Pancreas (tissue), 10 donors: ENCODE measurements at regions not wholly inside any gene's neighbourhood (a gene's known extent, or its start where the extent isn't known, plus 50 kb on each side); places are given as distances from the start of the nearest gene placed in this dataset.

Experiments
- ATAC-seq, 4 donors: fragments of 200-7000 bp; cut with Tn5 transposase; one replicate each; pipeline versions ENCODE4 v1.8.0 to v1.9.1; 2020; ENCODE audit warnings: mild to moderate bottlenecking in 4 of 4, moderate library complexity in 4 of 4
- DNase-seq, 6 donors: peaks; one replicate each; pipeline ENCODE4 v3.0.0-alpha.2; 2020
- FAIRE-seq: peaks from 2 replicates; lab custom pipeline; 2012; peaks lifted over from hg19 to GRCh38; lab: Jason Lieb, UNC
- H3K27ac ChIP-seq, 4 donors: fragments of 200-600 bp; sonication (generic); 1 replicate in 3 of 4; 2 replicates in 1 of 4; pipeline versions ENCODE4 v1.5.0 to v1.8.0; 2020
- H3K27me3 ChIP-seq, 4 donors: fragments of 200-600 bp; one replicate each; pipeline ENCODE4 v1.8.0; 2021
- H3K36me3 ChIP-seq, 3 donors: fragments of 200-600 bp; sonication (generic) in 1 of 3; one replicate each; pipeline versions ENCODE4 v1.5.0 to v1.8.0; 2020 to 2021
- H3K4me1 ChIP-seq, 3 donors: fragments of 200-600 bp; one replicate each; pipeline ENCODE4 v1.8.0; 2021
- H3K4me3 ChIP-seq, 4 donors: fragments of 200-600 bp; sonication (generic) in 2 of 4; one replicate each; pipeline versions ENCODE4 v1.5.0 to v1.8.0; 2020 to 2021
- H3K9me3 ChIP-seq, 4 donors: fragments of 200-600 bp; one replicate each; pipeline ENCODE4 v1.8.0; 2021
- WGBS, 2 donors: extraction: QIAGEN DNeasy Blood & Tissue Kit; methylation state at CpG; one replicate each; pipeline ENCODE4 v1.1.7; 2013; 5-methylcytosine and 5-hydroxymethylcytosine counted together
- intact Hi-C, 3 donors: fragments of 100-400 bp; cut with DNase I; formaldehyde crosslinking; loops; one replicate each; pipeline versions ENCODE4 v1.11.1 to v1.14.2; 2022
- TF ChIP-seq, protein P1 (sequence below), 4 donors: fragments of 200-600 bp; sonication (generic) in 3 of 4; IDR thresholded peaks; one replicate each; pipeline versions ENCODE4 v1.5.0 to v1.8.0; 2021; ENCODE audit warnings: antibody characterized with exemption in 4 of 4
- donor health status: healthy with polysubstance abuse.
- donor health status: DM: no; HTN: no; CAD: no; lungs with moderate emphysema.
- donor health status: DM: no; HTN: no; CAD: no.
- donor health status: control.
- donor health status: control.
- donor health status: Bipolar disorder and iron deficiency.
- donor health status: DM: yes; HTN: yes; CAD: no.
- donor health status: DM: no; HTN: no; CAD: no.
- donor health status: DM: no; HTN: no; CAD: no.
- donor health status: DM: yes; HTN: yes; CAD: no.

GRCh38 chr13:53336441-53337160 lies 308.0 kb downstream of the OLFM4 start:
- WGBS, 2 donors: 13 to 14% methylated on average over 4 of the region's 4 CpGs
- FAIRE-seq: no peak

DNA sequence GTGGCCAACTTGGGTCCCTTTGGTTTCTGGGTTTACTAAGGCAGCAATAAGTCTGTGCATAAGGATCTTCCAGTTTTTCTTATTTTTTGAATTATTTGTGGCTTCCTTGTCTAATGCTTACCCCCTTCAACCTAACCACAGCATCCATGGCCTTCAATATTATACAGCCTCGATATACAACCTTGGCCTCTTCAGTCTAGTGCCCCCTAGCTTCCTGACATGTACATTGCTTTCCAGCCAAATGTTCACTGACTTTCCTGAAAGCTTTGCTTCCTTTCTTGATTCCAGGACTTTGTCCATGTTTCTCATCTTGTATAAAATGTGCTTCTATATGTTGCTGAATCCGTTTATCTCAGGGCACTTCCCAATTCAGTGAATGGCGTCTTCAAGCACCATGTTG lies 310.1 kb downstream of the OLFM4 start:
- TF ChIP-seq, protein P1, sequence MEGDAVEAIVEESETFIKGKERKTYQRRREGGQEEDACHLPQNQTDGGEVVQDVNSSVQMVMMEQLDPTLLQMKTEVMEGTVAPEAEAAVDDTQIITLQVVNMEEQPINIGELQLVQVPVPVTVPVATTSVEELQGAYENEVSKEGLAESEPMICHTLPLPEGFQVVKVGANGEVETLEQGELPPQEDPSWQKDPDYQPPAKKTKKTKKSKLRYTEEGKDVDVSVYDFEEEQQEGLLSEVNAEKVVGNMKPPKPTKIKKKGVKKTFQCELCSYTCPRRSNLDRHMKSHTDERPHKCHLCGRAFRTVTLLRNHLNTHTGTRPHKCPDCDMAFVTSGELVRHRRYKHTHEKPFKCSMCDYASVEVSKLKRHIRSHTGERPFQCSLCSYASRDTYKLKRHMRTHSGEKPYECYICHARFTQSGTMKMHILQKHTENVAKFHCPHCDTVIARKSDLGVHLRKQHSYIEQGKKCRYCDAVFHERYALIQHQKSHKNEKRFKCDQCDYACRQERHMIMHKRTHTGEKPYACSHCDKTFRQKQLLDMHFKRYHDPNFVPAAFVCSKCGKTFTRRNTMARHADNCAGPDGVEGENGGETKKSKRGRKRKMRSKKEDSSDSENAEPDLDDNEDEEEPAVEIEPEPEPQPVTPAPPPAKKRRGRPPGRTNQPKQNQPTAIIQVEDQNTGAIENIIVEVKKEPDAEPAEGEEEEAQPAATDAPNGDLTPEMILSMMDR (IDR thresholded peaks at IDR 0.05): no peak
- Histone ChIP-seq H3K27ac (no peak overlapping the region), H3K9me3 (no peaks in the 10 kb centered on the region), H3K36me3 (no peaks in the 10 kb centered on the region), H3K4me3 (no peak overlapping the region), H3K4me1 (no peaks in the 10 kb centered on the region), H3K27me3 (no peaks in the 10 kb centered on the region)
- FAIRE-seq (no peak), ATAC-seq (no peak), DNase-seq (no peak)
- intact Hi-C loops: no loop called here
- WGBS, 2 donors: 54 to 80% methylated on average over 3 of the region's 3 CpGs

More at GRCh38 chr13:53336441-53337160, 308.0 kb downstream of the OLFM4 start:
- intact Hi-C loops: no loop called here
- Histone ChIP-seq H3K27ac (no peak overlapping the region), H3K4me3 (no peak overlapping the region), H3K36me3 (no peaks in the 10 kb centered on the region), H3K4me1 (no peaks in the 10 kb centered on the region), H3K27me3 (no peaks in the 10 kb centered on the region), H3K9me3 (no peaks in the 10 kb centered on the region)
- TF ChIP-seq, protein P1 (IDR thresholded peaks at IDR 0.05): no peak
- no peak for ATAC-seq
- no peak for DNase-seq

GRCh38 chr13:53340505-53341143 lies 312.0 kb downstream of the OLFM4 start:
- DNase-seq (no peak), ATAC-seq (no peak), FAIRE-seq (no peak)
- no peak overlapping the region for H3K4me3 ChIP-seq
- WGBS, 2 donors: 65 to 80% methylated on average over 1 of the region's 1 CpG
- no peaks in the 10 kb centered on the region for H3K36me3 ChIP-seq
- TF ChIP-seq, protein P1 (IDR thresholded peaks at IDR 0.05): no peak
- H3K4me1 ChIP-seq: no peaks in the 10 kb centered on the region
- intact Hi-C loops: no loop called here
- no peaks in the 10 kb centered on the region for H3K27me3 ChIP-seq
- H3K27ac ChIP-seq: no peak overlapping the region
- H3K9me3 ChIP-seq: no peaks in the 10 kb centered on the region

GRCh38 chr13:53341144-53341510 lies 312.5 kb downstream of the OLFM4 start:
- ATAC-seq (no peak), FAIRE-seq (no peak)
- WGBS, 2 donors: 55 to 63% methylated on average over 3 of the region's 3 CpGs

More at GRCh38 chr13:53341144-53341510, 312.5 kb downstream of the OLFM4 start:
- no peaks in the 10 kb centered on the region for H3K4me1 ChIP-seq
- DNase-seq: no peak
- no peaks in the 10 kb centered on the region for H3K27me3 ChIP-seq
- H3K9me3 ChIP-seq: no peaks in the 10 kb centered on the region
- no peak overlapping the region for H3K4me3 ChIP-seq
- H3K27ac ChIP-seq: no peak overlapping the region
- H3K36me3 ChIP-seq: no peaks in the 10 kb centered on the region
- TF ChIP-seq, protein P1 (IDR thresholded peaks at IDR 0.05): no peak
- intact Hi-C loops: no loop called here
